GM19324 (cell line): ENCODE measurements at regions not wholly inside any gene's neighbourhood (a gene's known extent, or its start where the extent isn't known, plus 50 kb on each side); places are given as distances from the start of the nearest gene placed in this dataset.

Experiments used
- ATAC-seq: cut with Tn5 transposase; IDR thresholded peaks from one replicate; pipeline ENCODE4 v1.9.1; 2021; ENCODE audit warnings: mild to moderate bottlenecking, moderate library complexity; ENCODE audit not compliant: unreplicated experiment, low FRiP score

- ATAC-seq, result no peak
These were observed 401.9 kb upstream of the GRIA1 start for GRCh38 chr5:153088538-153088937.

- no peak for ATAC-seq
These were observed 396.1 kb upstream of the GRIA1 start for GRCh38 chr5:153094333-153094732.

GRCh38 chr5:153096381-153096780 is 394.1 kb upstream of the GRIA1 start:
- ATAC-seq, result no peak

GRCh38 chr5:153099328-153099727 is 391.1 kb upstream of the GRIA1 start:
- no peak for ATAC-seq

GRCh38 chr5:153101235-153102180 is 389.0 kb upstream of the GRIA1 start:
- no peak for ATAC-seq

- ATAC-seq, result no peak
These were observed 373.6 kb upstream of the GRIA1 start for GRCh38 chr5:153116916-153117315.

- no peak for ATAC-seq
These were observed 372.5 kb upstream of the GRIA1 start for GRCh38 chr5:153118018-153118417.

GRCh38 chr5:153122403-153122802 is 368.1 kb upstream of the GRIA1 start:
- ATAC-seq, result no peak

GRCh38 chr5:153130296-153130695 is 360.2 kb upstream of the GRIA1 start:
- ATAC-seq, result no peak

GRCh38 chr5:153135411-153135810 is 355.1 kb upstream of the GRIA1 start:
- ATAC-seq, result no peak

- no peak for ATAC-seq
These were observed 353.4 kb upstream of the GRIA1 start for GRCh38 chr5:153136910-153137614.

GRCh38 chr5:153147891-153148623 is 342.4 kb upstream of the GRIA1 start:
- peak; percentile 72 for ATAC-seq

- ATAC-seq, result no peak
These were observed 341.9 kb upstream of the GRIA1 start for GRCh38 chr5:153148624-153148976.

- ATAC-seq, result no peak
These were observed 338.9 kb upstream of the GRIA1 start for GRCh38 chr5:153151558-153151957.

GRCh38 chr5:153153086-153153485 is 337.4 kb upstream of the GRIA1 start:
- ATAC-seq, result no peak

GRCh38 chr5:153157156-153157555 is 333.3 kb upstream of the GRIA1 start:
- ATAC-seq, result peak; percentile 60

GRCh38 chr5:153158608-153159007 is 331.9 kb upstream of the GRIA1 start:
- ATAC-seq, result no peak

GRCh38 chr5:153159616-153160015 is 330.9 kb upstream of the GRIA1 start:
- no peak for ATAC-seq

- ATAC-seq, result no peak
These were observed 322.2 kb upstream of the GRIA1 start for GRCh38 chr5:153168241-153168640.

GRCh38 chr5:153187503-153187902 is 303.0 kb upstream of the GRIA1 start:
- no peak for ATAC-seq

- no peak for ATAC-seq
These were observed 284.1 kb upstream of the GRIA1 start for GRCh38 chr5:153206361-153206760.
